K562 (cell line): ENCODE measurements at regions not wholly inside any gene's neighbourhood (a gene's known extent, or its start where the extent isn't known, plus 50 kb on each side); places are given as distances from the start of the nearest gene placed in this dataset.

Source experiments
- ATAC-seq: fragments of 200-7000 bp; cut with Tn5 transposase; 3 replicates; pipeline ENCODE4 v1.9.1; 2020; ENCODE audit warnings: moderate library complexity
- BruUV-seq: library from RNA; stranded (reverse); fragments of 400-500 nt; replicated peaks from 2 replicates; lab custom pipeline; 2021; lab: Mats Ljungman, UMichigan
- CTCF ChIA-PET: fragments of 300-600 bp; formaldehyde crosslinking; extraction: SDS; loops from one replicate; lab custom pipeline; 2021; ENCODE audit warnings: low intra/inter-chr PET ratio; lab: Yijun Ruan, JAX
- POLR2A ChIA-PET: fragments of 300-600, 350-650 bp; sonication (Branson Sonifier 250); formaldehyde crosslinking; extraction: SDS; loops from one replicate; lab custom pipeline; 2021; ENCODE audit warnings: antibody characterized with exemption, inconsistent platforms; lab: Yijun Ruan, JAX
- DNase-seq, 4 experiments: peaks; one replicate each; pipeline versions ENCODE4 v3.0.0 to v3.0.0-alpha.2; 2011 to 2018; ENCODE audit warnings: low spot score in 3 of 4, mixed read lengths in 3 of 4; ENCODE audit errors: extremely low read depth in 1 of 4
- FAIRE-seq: peaks from 2 replicates; lab custom pipeline; 2011; peaks lifted over from hg19 to GRCh38; lab: Jason Lieb, UNC
- H2AFZ ChIP-seq: 2 replicates; pipeline ENCODE4 v1.6.0; 2011; ENCODE audit warnings: low read depth, low read length, control low read depth, inconsistent platforms
- H3K27ac ChIP-seq: fragments of 200-600 bp; 3 replicates; pipeline ENCODE4 v1.8.0; 2011; ENCODE audit warnings: low read depth, mild to moderate bottlenecking, control low read depth, inconsistent platforms, low read length, moderate library complexity, mixed read lengths; ENCODE audit errors: extremely low read depth
- H3K27me3 ChIP-seq, 2 experiments: fragments of 300-600 bp in 1 of 2; 2 replicates in 1 of 2; 3 replicates in 1 of 2; pipeline versions ENCODE4 v1.6.0 to v1.8.0; 2011; ENCODE audit warnings: inconsistent platforms in 2 of 2, low read length in 2 of 2, mild to moderate bottlenecking in 1 of 2, mixed read lengths in 1 of 2, moderate library complexity in 1 of 2; ENCODE audit not compliant: control insufficient read depth in 2 of 2, insufficient read depth in 2 of 2
- H3K36me3 ChIP-seq: fragments of 300-600 bp; 3 replicates; pipeline ENCODE4 v1.8.0; 2011; ENCODE audit warnings: mild to moderate bottlenecking, low read length, inconsistent platforms; ENCODE audit not compliant: control insufficient read depth, insufficient read depth
- H3K4me1 ChIP-seq, 2 experiments: fragments of 200-600 bp in 1 of 2; replicated peaks in 1 of 2; 2 replicates in 1 of 2; 3 replicates in 1 of 2; pipeline versions ENCODE4 v1.5.1 to v1.8.0; 2011; ENCODE audit warnings: inconsistent platforms in 2 of 2, low read length in 2 of 2, mild to moderate bottlenecking in 1 of 2, mixed read lengths in 1 of 2, moderate library complexity in 1 of 2; ENCODE audit not compliant: control insufficient read depth in 2 of 2, insufficient read depth in 2 of 2
- H3K4me2 ChIP-seq: 2 replicates; pipeline ENCODE4 v1.6.1; 2011; ENCODE audit warnings: low read length, control low read depth, inconsistent platforms, mixed read lengths; ENCODE audit not compliant: insufficient read depth
- H3K4me3 ChIP-seq: fragments of 200-600 bp; sonication (generic), shearing (Covaris generic); 2 replicates; pipeline ENCODE4 v1.5.1; 2016; ENCODE audit warnings: control low read depth, inconsistent platforms
- H3K79me2 ChIP-seq: fragments of 200-600 bp; 3 replicates; pipeline ENCODE4 v1.8.0; 2011; ENCODE audit warnings: low read length, inconsistent platforms; ENCODE audit not compliant: control insufficient read depth, insufficient read depth
- H3K9ac ChIP-seq, 2 experiments: 2 replicates each; pipeline versions ENCODE4 v1.6.0 to v1.6.1; 2011; ENCODE audit warnings: low read depth in 2 of 2, low read length in 2 of 2, control low read depth in 1 of 2, inconsistent platforms in 1 of 2, mild to moderate bottlenecking in 1 of 2, mixed read lengths in 1 of 2; ENCODE audit not compliant: insufficient read depth in 1 of 2
- H3K9me1 ChIP-seq: one replicate; pipeline ENCODE4 v1.6.0; 2011; ENCODE audit warnings: inconsistent platforms, mild to moderate bottlenecking, low read length, moderate library complexity; ENCODE audit not compliant: control insufficient read depth, insufficient read depth
- H3K9me3 ChIP-seq: replicated peaks from 2 replicates; pipeline ENCODE4 v1.5.1; 2011; ENCODE audit warnings: low read depth, low read length, inconsistent platforms; ENCODE audit not compliant: control insufficient read depth, insufficient read depth
- H4K20me1 ChIP-seq: replicated peaks from 2 replicates; pipeline ENCODE4 v1.6.1; 2011; ENCODE audit warnings: low read length, inconsistent platforms, mixed read lengths; ENCODE audit not compliant: control insufficient read depth, insufficient read depth
- C11orf30 ChIP-seq: fragments of 450-650 bp; IDR thresholded peaks from 2 replicates; pipeline ENCODE4 v1.6.1; 2016; ENCODE audit warnings: low read depth, mild to moderate bottlenecking
- FOXA3 ChIP-seq, 2 experiments: fragments of 450-650 bp in 1 of 2; sonication (generic) in 1 of 2; formaldehyde crosslinking; IDR thresholded peaks in 1 of 2; conservative IDR thresholded peaks in 1 of 2; 2 replicates each; pipeline versions ENCODE4 v1.4.0 to v1.8.0; 2020 to 2022; ENCODE audit warnings: mild to moderate bottlenecking in 2 of 2, missing genetic modification reagents in 1 of 2
- MAFF ChIP-seq: IDR thresholded peaks from 2 replicates; pipeline ENCODE4 v1.6.1; 2012; ENCODE audit warnings: low read length, improper control_type of control experiment
- MAFG ChIP-seq: fragments of 450-650 bp; conservative IDR thresholded peaks from 2 replicates; pipeline ENCODE4 v1.6.1; 2016; ENCODE audit warnings: missing genetic modification characterization, missing compliant biosample characterization
- MAFK ChIP-seq: IDR thresholded peaks from 2 replicates; pipeline ENCODE4 v1.6.1; 2011; ENCODE audit warnings: low read length, improper control_type of control experiment
- MTA1 ChIP-seq: fragments of 450-650 bp; IDR thresholded peaks from 2 replicates; pipeline ENCODE4 v1.6.1; 2017; ENCODE audit warnings: borderline replicate concordance
- RBM17 ChIP-seq: fragments of 200-400 bp; formaldehyde crosslinking; IDR thresholded peaks from 2 replicates; pipeline ENCODE4 v1.6.1; 2017; ENCODE audit warnings: low read depth, mild to moderate bottlenecking, low read length, borderline replicate concordance
- RBM22 ChIP-seq: fragments of 200-400 bp; formaldehyde crosslinking; IDR thresholded peaks from 2 replicates; pipeline ENCODE4 v1.6.1; 2018; ENCODE audit warnings: low read length, low read depth; ENCODE audit not compliant: poor library complexity, severe bottlenecking
- SLC30A9 ChIP-seq: fragments of 250-450 bp; sonication (Bioruptor Pico); IDR thresholded peaks from 2 replicates; pipeline ENCODE4 v1.8.0; 2022; ENCODE audit warnings: mild to moderate bottlenecking, moderate library complexity
- ZNF263 ChIP-seq: sonication (generic); formaldehyde crosslinking; IDR thresholded peaks from 2 replicates; pipeline ENCODE4 v1.8.0; 2022; ENCODE audit warnings: mild to moderate bottlenecking, missing genetic modification reagents, borderline replicate concordance
- ZNF316 ChIP-seq: fragments of 450-650 bp; IDR thresholded peaks from 2 replicates; pipeline ENCODE4 v1.6.1; 2016
- WGBS: fragments of 100-300 bp; shearing (Covaris generic); methylation state at CpG from one replicate; pipeline ENCODE4 v1.1.6; 2016; ENCODE audit warnings: low coverage, mixed read lengths; ENCODE audit not compliant: insufficient coverage; ENCODE audit errors: missing lambda C conversion rate; 5-methylcytosine and 5-hydroxymethylcytosine counted together
- in situ Hi-C: fragments of 300-500 bp; cut with MboI; formaldehyde crosslinking; loops from 4 replicates; pipeline ENCODE4 v1.15.0; 2018; ENCODE audit warnings: inconsistent platforms, mixed read lengths
- intact Hi-C: fragments of 100-400 bp; cut with micrococcal nuclease; formaldehyde crosslinking; loops from 2 replicates; pipeline ENCODE4 v1.14.2; 2022
- TF ChIP-seq, protein P1 (sequence below): fragments of 250-450 bp; sonication (Bioruptor Pico); IDR thresholded peaks from 2 replicates; pipeline ENCODE4 v1.8.0; 2022; ENCODE audit warnings: inconsistent platforms, mild to moderate bottlenecking, moderate library complexity, borderline replicate concordance

DNA sequence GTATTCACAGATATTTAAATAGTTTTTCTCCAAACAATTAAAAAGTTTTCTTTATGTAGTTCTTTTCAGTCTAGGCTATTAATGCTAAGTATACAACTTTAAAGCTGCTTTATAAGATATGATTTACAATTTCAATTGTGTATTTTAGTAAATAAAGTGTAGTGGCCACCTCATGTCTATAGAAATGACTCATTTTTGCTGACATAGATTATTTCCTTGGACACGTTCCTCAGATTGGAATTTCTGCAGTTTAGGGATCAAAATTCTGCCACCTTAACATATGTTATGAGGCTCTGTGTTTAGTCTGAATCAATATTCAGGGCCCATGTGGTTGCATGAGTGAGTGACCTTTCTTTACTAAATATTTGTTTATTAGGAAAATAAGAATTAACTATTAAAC lies 750.2 kb downstream of the IRX1 start:
- no peaks in the 10 kb centered on the region for H3K27me3 ChIP-seq
- no peaks in the 10 kb centered on the region for H4K20me1 ChIP-seq
- WGBS = 0% methylated on average over 1 of the region's 1 CpG
- H3K4me1 ChIP-seq = no peaks in the 10 kb centered on the region
- intact Hi-C loops = no loop called here
- H3K27ac ChIP-seq = no peak overlapping the region
- H3K9me1 ChIP-seq = no peaks in the 10 kb centered on the region
- no peak overlapping the region for H3K4me2 ChIP-seq
- DNase-seq = no peak
- TF ChIP-seq MTA1 = no peak
- TF ChIP-seq, protein P1, sequence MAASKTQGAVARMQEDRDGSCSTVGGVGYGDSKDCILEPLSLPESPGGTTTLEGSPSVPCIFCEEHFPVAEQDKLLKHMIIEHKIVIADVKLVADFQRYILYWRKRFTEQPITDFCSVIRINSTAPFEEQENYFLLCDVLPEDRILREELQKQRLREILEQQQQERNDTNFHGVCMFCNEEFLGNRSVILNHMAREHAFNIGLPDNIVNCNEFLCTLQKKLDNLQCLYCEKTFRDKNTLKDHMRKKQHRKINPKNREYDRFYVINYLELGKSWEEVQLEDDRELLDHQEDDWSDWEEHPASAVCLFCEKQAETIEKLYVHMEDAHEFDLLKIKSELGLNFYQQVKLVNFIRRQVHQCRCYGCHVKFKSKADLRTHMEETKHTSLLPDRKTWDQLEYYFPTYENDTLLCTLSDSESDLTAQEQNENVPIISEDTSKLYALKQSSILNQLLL (CRISPR knock-in tag) = no peak
- no peak for TF ChIP-seq RBM22
- peak; percentile 68 for TF ChIP-seq MAFK
- TF ChIP-seq C11orf30 = peak; percentile 19; the same call in 1 of the 2 replicates
- no peak for TF ChIP-seq ZNF263 (CRISPR knock-in tag)
- peak; percentile 60; the same call in 1 of the 2 replicates for TF ChIP-seq ZNF316
- TF ChIP-seq RBM17 = no peak
- TF ChIP-seq MAFG (tag) = peak; percentile 42; the same call in 1 of the 2 replicates
- TF ChIP-seq MAFF = peak; percentile 65
- no peak for TF ChIP-seq FOXA3 (CRISPR knock-in tag; conservative IDR thresholded peaks at IDR 0.05 in 1 of 2, IDR thresholded peaks at IDR 0.05 in 1 of 2)
- TF ChIP-seq SLC30A9 (CRISPR knock-in tag) = no peak
- FAIRE-seq = no peak
- no peak for ATAC-seq
- H3K9me3 ChIP-seq = peaks cover 4% of the 10 kb centered on the region
- no peak overlapping the region for H2AFZ ChIP-seq
- H3K36me3 ChIP-seq = no peaks in the 10 kb centered on the region
- H3K9ac ChIP-seq = no peak overlapping the region
- ChIA-PET POLR2A (no interaction called here), CTCF (no interaction called here)
- no peak overlapping the region for H3K4me3 ChIP-seq
- in situ Hi-C loops = no loop called here
- BruUV-seq = no TSS peak
- H3K79me2 ChIP-seq = no peaks in the 10 kb centered on the region
